Panc1 (cell line): ENCODE measurements at regions not wholly inside any gene's neighbourhood (a gene's known extent, or its start where the extent isn't known, plus 50 kb on each side); places are given as distances from the start of the nearest gene placed in this dataset.

Experiments
- POLR2AphosphoS5 ChIP-seq: IDR thresholded peaks from 2 replicates; pipeline ENCODE4 v1.6.1; 2012; ENCODE audit warnings: mild to moderate bottlenecking, low read depth, low read length, moderate library complexity
- REST ChIP-seq, 2 experiments: IDR thresholded peaks; 2 replicates each; pipeline ENCODE4 v1.6.1; 2011 to 2012; ENCODE audit warnings: low read depth in 2 of 2, control low read depth in 1 of 2, low read length in 1 of 2, mild to moderate bottlenecking in 1 of 2, moderate library complexity in 1 of 2; ENCODE audit not compliant: insufficient read depth in 1 of 2
- TF ChIP-seq, protein P1 (sequence below): fragments of 450-650 bp; IDR thresholded peaks from 2 replicates; pipeline ENCODE4 v1.5.1; 2017; ENCODE audit warnings: mild to moderate bottlenecking

DNA sequence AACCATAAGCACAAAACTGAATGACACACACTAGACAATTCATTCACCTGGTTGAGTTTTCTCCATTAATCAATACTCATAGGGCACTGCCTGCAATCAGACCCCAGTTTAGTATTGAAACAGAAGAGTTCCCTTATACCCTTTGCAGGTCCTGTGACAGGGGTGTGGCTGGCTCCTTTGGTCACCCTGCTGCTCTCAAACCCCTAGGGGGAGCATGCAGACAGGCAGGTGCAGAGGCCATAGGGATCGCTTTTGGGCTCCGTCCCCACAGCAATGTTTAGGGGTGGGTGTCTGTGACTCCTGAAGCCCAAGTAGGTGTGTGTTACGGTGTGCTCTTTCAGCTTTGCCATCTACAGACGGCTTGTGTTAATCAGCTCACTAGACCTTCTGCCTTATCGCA is 210.4 kb downstream of the CENPW start:
- TF ChIP-seq, protein P1, sequence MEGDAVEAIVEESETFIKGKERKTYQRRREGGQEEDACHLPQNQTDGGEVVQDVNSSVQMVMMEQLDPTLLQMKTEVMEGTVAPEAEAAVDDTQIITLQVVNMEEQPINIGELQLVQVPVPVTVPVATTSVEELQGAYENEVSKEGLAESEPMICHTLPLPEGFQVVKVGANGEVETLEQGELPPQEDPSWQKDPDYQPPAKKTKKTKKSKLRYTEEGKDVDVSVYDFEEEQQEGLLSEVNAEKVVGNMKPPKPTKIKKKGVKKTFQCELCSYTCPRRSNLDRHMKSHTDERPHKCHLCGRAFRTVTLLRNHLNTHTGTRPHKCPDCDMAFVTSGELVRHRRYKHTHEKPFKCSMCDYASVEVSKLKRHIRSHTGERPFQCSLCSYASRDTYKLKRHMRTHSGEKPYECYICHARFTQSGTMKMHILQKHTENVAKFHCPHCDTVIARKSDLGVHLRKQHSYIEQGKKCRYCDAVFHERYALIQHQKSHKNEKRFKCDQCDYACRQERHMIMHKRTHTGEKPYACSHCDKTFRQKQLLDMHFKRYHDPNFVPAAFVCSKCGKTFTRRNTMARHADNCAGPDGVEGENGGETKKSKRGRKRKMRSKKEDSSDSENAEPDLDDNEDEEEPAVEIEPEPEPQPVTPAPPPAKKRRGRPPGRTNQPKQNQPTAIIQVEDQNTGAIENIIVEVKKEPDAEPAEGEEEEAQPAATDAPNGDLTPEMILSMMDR = 0 out of 2 replicates have a peak, but pooled peaks have one; percentile 3
- TF ChIP-seq REST (IDR thresholded peaks at IDR 0.05; ENCODE audit: insufficient read depth in 1 of 2, low read depth in 2 of 2, low read length in 1 of 2) = no peak
- TF ChIP-seq POLR2AphosphoS5 = no peak
